Hippocampal formation (tissue), 2 donors: ENCODE measurements at regions not wholly inside any gene's neighbourhood (a gene's known extent, or its start where the extent isn't known, plus 50 kb on each side); places are given as distances from the start of the nearest gene placed in this dataset.

ENCODE experiments used
- DNase-seq, 2 donors: peaks; one replicate each; lab custom pipeline; 2025; lab: John Stamatoyannopoulos, UW

DNA sequence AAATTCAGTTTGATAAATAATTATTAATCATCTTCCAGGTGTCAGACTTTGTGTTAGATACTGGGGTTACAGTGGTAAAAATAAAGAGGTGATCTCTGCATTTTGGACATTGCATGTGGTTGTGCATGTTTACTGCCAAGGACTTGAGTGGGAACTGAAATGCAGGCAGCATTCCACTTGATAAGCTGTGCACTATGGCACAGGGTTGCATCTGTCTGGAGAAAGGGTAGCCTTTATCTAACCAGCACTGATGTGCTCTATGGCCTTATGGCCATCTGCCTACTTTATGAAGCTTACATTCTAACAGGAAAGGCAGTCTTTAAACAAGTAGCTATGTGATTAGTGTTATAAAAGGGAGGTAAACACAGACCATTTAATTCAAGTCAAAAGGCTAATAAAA is 53.0 kb upstream of the MLIP start:
- no peak for DNase-seq

DNA sequence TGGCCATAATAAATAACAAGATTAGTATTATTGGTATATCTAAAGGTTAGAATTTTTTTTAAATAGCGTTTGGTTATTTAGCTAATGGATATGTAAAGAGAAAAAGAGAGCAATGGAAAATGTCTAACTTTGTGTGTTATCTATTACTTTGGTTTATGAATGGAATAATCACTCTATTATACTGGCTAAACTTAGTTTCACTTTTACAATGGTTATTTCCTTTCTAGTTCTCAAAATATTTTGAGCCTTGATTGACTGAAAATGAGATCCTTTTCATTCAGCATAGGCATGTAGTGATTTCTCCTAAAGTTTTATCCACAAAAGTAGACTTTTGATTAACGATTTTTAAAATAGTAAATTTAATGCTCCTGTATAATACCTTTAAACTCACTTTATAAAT is 51.6 kb upstream of the MLIP start:
- DNase-seq, result no peak

DNA sequence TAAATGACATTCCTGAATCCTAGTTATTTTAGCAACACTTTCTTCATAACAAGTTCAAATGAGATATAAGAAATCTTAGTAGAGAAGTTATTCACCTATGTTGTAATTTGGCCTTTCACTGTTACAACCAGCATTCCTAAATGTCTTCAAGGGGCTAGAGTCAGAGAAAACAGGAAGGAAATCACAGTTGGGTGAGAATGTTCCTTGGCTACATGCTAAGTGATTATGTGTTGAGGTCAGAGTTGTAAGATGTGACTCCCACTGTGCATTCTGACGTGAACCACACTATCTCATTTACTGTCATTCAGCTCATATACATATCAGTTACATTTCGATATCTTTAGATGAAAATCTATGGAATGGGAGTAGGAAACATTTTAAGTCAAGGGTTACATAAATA is 51.0 kb upstream of the MLIP start:
- no peak for DNase-seq
